Hepatocyte (in vitro differentiated cells): ENCODE measurements at regions not wholly inside any gene's neighbourhood (a gene's known extent, or its start where the extent isn't known, plus 50 kb on each side); places are given as distances from the start of the nearest gene placed in this dataset.

ENCODE experiments used
- DNase-seq: peaks from one replicate; pipeline ENCODE4 v3.0.0-alpha.2; 2016; ENCODE audit warnings: low spot score
- H2AFZ ChIP-seq: fragments of 200-600 bp; sonication (generic); 2 replicates; pipeline ENCODE4 v1.6.0; 2016; ENCODE audit warnings: antibody characterized with exemption, mild to moderate bottlenecking
- H3K27ac ChIP-seq: fragments of 200-600 bp; sonication (generic); 2 replicates; pipeline ENCODE4 v1.5.1; 2016; ENCODE audit warnings: mild to moderate bottlenecking
- H3K27me3 ChIP-seq: fragments of 200-600 bp; sonication (generic); 2 replicates; pipeline ENCODE4 v1.6.1; 2016
- H3K36me3 ChIP-seq: fragments of 200-600 bp; sonication (generic); replicated peaks from 2 replicates; pipeline ENCODE4 v1.5.1; 2016; ENCODE audit warnings: low read depth; ENCODE audit not compliant: insufficient read depth
- H3K4me1 ChIP-seq: fragments of 200-600 bp; sonication (generic); 2 replicates; pipeline ENCODE4 v1.5.1; 2016; ENCODE audit warnings: mild to moderate bottlenecking, moderate library complexity; ENCODE audit not compliant: insufficient read depth
- H3K4me2 ChIP-seq: fragments of 200-600 bp; sonication (generic); 2 replicates; pipeline ENCODE4 v1.6.0; 2016
- H3K4me3 ChIP-seq: fragments of 200-600 bp; sonication (generic); 2 replicates; pipeline ENCODE4 v1.5.1; 2016; ENCODE audit warnings: mild to moderate bottlenecking
- H3K79me2 ChIP-seq: fragments of 200-600 bp; sonication (generic); 2 replicates; pipeline ENCODE4 v1.6.0; 2017; ENCODE audit warnings: mild to moderate bottlenecking
- H3K9me2 ChIP-seq: fragments of 200-600 bp; sonication (generic); replicated peaks from 2 replicates; pipeline ENCODE4 v1.6.0; 2017; ENCODE audit warnings: mild to moderate bottlenecking; ENCODE audit not compliant: insufficient read depth
- H3K9me3 ChIP-seq: fragments of 200-600 bp; sonication (generic); 2 replicates; pipeline ENCODE4 v1.5.1; 2016; ENCODE audit warnings: low read depth, mild to moderate bottlenecking
- H4K20me1 ChIP-seq: fragments of 200-600 bp; sonication (generic); 2 replicates; pipeline ENCODE4 v1.6.0; 2016; ENCODE audit warnings: mild to moderate bottlenecking; ENCODE audit not compliant: insufficient read depth, poor library complexity, severe bottlenecking
- EZH2 ChIP-seq: fragments of 200-600 bp; sonication (generic); IDR thresholded peaks from 2 replicates; pipeline ENCODE4 v1.6.1; 2016; ENCODE audit warnings: antibody characterized with exemption, mild to moderate bottlenecking, borderline replicate concordance
- EZH2phosphoT487 ChIP-seq: fragments of 200-600 bp; sonication (generic); IDR thresholded peaks from one replicate; pipeline ENCODE4 v1.6.1; 2018; ENCODE audit warnings: antibody characterized with exemption, mild to moderate bottlenecking, low read depth, moderate library complexity; ENCODE audit not compliant: unreplicated experiment, severe bottlenecking
- WGBS: methylation state at CpG from one replicate; pipeline ENCODE4 v1.1.6; 2016; ENCODE audit warnings: low lambda C conversion rate; ENCODE audit errors: missing lambda C conversion rate; 5-methylcytosine and 5-hydroxymethylcytosine counted together
- TF ChIP-seq, protein P1 (sequence below): fragments of 200-600 bp; sonication (generic); IDR thresholded peaks from 2 replicates; pipeline ENCODE4 v1.5.1; 2016; ENCODE audit warnings: antibody characterized with exemption, mild to moderate bottlenecking; ENCODE audit not compliant: poor library complexity

GRCh38 chr7:114070246-114070645 is 151.4 kb upstream of the PPP1R3A start:
- Histone ChIP-seq H3K27me3 (no peaks in the 10 kb centered on the region), H3K9me3 (no peaks in the 10 kb centered on the region), H3K79me2 (no peaks in the 10 kb centered on the region), H3K27ac (no peak overlapping the region), H3K4me1 (no peaks in the 10 kb centered on the region), H3K4me2 (no peak overlapping the region), H2AFZ (no peak overlapping the region), H3K36me3 (no peaks in the 10 kb centered on the region), H3K4me3 (no peak overlapping the region), H3K9me2 (no peaks in the 10 kb centered on the region), H4K20me1 (no peaks in the 10 kb centered on the region)
- TF ChIP-seq EZH2 (no peak), EZH2phosphoT487 (no peak)
- TF ChIP-seq, protein P1, sequence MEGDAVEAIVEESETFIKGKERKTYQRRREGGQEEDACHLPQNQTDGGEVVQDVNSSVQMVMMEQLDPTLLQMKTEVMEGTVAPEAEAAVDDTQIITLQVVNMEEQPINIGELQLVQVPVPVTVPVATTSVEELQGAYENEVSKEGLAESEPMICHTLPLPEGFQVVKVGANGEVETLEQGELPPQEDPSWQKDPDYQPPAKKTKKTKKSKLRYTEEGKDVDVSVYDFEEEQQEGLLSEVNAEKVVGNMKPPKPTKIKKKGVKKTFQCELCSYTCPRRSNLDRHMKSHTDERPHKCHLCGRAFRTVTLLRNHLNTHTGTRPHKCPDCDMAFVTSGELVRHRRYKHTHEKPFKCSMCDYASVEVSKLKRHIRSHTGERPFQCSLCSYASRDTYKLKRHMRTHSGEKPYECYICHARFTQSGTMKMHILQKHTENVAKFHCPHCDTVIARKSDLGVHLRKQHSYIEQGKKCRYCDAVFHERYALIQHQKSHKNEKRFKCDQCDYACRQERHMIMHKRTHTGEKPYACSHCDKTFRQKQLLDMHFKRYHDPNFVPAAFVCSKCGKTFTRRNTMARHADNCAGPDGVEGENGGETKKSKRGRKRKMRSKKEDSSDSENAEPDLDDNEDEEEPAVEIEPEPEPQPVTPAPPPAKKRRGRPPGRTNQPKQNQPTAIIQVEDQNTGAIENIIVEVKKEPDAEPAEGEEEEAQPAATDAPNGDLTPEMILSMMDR, result no peak
- DNase-seq, result no peak

- TF ChIP-seq EZH2phosphoT487 (no peak), EZH2 (no peak)
- TF ChIP-seq, protein P1, result no peak
- Histone ChIP-seq H3K27me3 (no peaks in the 10 kb centered on the region), H3K9me3 (no peaks in the 10 kb centered on the region), H4K20me1 (no peaks in the 10 kb centered on the region), H3K27ac (no peak overlapping the region), H2AFZ (no peak overlapping the region), H3K79me2 (no peaks in the 10 kb centered on the region), H3K4me2 (no peak overlapping the region), H3K4me3 (no peak overlapping the region), H3K9me2 (no peaks in the 10 kb centered on the region), H3K36me3 (no peaks in the 10 kb centered on the region), H3K4me1 (no peaks in the 10 kb centered on the region)
- 90% methylated on average over 3 of the region's 3 CpGs for WGBS
- no peak for DNase-seq
Measured at GRCh38 chr7:114062810-114063209, 144.0 kb upstream of the PPP1R3A start.

- H3K9me3 ChIP-seq, result no peaks in the 10 kb centered on the region
- WGBS, result 72% methylated on average over 2 of the region's 2 CpGs
Measured at GRCh38 chr7:114051871-114052331, 133.1 kb upstream of the PPP1R3A start.

More at GRCh38 chr7:114051871-114052331, 133.1 kb upstream of the PPP1R3A start:
- H3K27me3 ChIP-seq, result no peaks in the 10 kb centered on the region
- no peak overlapping the region for H3K27ac ChIP-seq
- no peaks in the 10 kb centered on the region for H3K79me2 ChIP-seq
- H3K4me2 ChIP-seq, result no peak overlapping the region
- no peaks in the 10 kb centered on the region for H3K4me1 ChIP-seq
- no peak overlapping the region for H3K4me3 ChIP-seq
- H3K9me2 ChIP-seq, result no peaks in the 10 kb centered on the region
- H3K36me3 ChIP-seq, result no peaks in the 10 kb centered on the region
- H2AFZ ChIP-seq, result no peak overlapping the region
- H4K20me1 ChIP-seq, result no peaks in the 10 kb centered on the region
- TF ChIP-seq EZH2phosphoT487, result no peak
- TF ChIP-seq EZH2, result no peak
- TF ChIP-seq, protein P1, result no peak
- no peak for DNase-seq
